NCI-H82 (cell line): ENCODE measurements at regions not wholly inside any gene's neighbourhood (a gene's known extent, or its start where the extent isn't known, plus 50 kb on each side); places are given as distances from the start of the nearest gene placed in this dataset.
"Not testable (repeated sequence)": the region's sequence is repeated elsewhere in the genome, so short reads cannot be mapped to it uniquely, and the experiment has no call there.

Source experiments
- DNase-seq: peaks from one replicate; lab custom pipeline; 2025; lab: John Stamatoyannopoulos, UW

DNA sequence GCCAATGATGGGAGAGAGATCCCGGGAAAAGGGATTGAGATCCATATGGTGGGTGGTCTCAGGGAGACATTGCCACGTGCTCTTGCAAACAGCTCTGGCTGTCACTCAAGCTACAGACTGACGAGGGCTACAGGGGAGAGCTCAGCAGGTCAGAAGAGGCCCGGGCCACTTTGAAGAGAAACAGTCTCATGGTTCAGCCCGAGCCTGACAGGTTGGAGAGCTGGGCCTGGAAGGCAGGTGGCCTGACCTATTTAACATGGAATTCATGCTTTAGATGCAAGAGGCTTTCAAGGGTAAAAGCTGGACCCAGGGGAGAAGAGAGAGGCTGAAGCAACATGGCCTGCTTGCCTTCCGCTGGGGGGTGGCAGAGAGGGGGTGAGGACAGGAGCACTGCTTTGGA, 81.0 kb upstream of the BRD7 start:
- DNase-seq = peak; percentile 6

DNA sequence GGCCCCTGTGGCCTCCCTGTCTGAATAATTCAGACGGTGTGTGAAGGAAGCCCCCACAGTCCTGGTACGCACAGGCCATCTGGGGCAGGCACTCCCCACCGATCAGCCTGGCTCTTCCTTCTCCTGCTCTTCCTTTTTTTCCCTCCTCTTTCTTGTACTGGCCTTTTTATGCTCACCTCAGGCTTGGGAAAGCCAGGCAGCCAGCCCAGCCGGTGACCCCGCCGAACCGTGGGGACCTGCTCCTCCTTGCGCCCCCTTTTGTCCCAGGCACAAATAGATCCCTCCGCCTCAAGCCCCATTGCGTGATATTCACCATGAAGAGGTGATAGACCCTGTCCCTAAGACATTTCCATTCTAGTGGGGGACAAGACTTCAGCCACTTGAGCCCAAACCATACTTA, 80.2 kb upstream of the BRD7 start:
- DNase-seq = no peak

DNA sequence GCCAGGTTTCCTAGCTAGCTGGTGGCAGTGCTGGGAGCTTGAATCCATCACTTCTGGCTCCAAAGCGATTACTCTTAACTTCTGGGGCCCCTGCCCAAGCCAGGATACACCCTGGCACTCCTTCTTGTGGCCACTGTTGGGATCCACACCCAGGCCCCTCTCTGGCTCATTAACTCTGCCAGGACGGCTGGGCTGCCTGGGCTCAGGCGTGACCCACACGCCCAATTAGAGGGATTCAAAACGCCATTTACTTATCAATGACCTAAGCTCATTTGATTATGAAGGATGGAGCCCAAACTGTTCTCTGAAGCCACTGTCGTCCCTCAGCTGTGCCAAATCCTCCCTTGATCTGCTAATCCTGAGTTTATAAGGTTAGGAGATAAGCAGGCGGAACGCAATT, 79.7 kb upstream of the BRD7 start:
- peak; percentile 94 for DNase-seq

DNA sequence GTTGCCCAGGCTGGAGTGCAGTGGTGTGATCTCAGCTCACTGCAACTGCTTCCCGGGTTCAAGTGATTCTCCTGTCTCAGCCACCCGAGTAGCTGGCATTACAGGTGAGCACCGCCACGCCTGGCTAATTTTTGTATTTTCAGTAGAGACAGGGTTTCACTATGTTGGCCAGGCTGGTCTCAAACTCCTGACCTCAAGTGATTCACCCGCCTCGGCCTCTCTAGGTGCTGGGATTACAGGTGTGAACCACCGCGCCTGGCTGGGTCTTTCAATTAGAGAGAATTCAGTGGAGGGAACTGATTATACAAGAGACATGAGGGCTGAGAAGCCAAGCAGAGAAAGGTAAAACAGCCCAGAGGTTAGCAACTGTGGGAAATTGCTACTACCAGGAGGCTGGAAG, 78.6 kb upstream of the BRD7 start:
- DNase-seq = not testable (repeated sequence)

DNA sequence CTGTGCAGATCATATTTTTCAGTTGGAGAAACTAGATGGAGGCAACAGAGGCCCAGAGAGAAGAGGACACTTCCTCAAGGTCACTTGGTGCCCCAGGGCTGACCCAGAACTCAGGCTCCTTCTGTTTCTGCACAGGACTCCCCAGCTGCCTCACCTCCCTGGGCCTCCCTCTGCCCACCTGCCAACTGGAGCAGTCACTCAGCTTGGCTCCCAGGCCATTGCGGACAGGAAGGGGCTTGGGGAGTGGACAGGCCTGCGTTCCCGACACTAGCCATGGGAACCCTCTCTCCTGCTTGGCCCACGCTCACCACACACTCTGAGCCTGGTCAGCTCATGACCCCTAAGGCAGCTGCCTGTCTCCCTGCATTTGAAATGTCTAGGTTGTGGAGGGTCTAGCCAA, 78.1 kb upstream of the BRD7 start:
- DNase-seq = no peak

DNA sequence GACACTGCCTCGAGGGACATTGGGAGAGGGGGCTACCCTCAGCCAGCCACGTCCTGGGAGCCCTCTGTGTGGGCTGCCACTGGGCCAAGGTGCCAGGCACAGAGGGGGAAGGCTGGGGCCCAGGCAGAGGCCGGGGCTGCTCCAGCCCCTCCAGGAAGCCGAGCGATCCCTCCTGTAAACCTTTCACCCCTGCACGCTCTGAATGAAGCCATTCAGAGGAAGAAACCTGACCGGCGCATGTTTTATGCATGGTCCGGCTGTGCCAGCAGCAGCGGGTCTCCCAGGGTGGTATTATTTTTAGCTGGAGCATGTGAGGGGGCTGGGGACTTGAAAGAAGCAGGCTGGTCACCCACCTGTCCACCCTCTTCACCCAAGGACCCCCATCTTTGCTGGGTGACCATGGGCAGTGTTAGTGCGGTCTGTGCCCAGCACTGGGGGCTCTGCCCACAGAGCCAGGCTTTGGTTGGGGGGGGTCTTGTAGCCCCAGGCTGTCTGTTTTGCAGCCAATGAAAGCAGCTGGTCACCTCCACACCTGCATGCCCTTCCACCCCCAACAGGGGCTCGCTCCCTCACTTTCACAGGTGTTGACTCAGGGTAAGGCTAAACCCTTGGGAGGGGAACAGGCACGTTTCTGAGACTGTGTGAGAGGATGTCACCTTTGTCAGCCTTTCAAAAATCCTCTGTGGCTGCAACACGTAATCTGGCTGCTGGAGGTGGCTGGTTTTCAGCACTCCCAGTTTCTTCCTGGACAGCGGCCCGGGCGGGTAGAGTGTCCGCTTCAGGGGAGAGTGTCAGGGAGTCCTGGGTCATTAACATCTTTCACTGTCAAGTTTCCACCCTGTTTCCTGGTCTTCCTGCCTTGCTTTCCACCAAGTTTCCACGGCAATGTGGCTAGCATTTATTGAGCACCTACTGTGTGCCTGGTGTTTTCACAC, 77.1 kb upstream of the BRD7 start:
- no peak for DNase-seq

DNA sequence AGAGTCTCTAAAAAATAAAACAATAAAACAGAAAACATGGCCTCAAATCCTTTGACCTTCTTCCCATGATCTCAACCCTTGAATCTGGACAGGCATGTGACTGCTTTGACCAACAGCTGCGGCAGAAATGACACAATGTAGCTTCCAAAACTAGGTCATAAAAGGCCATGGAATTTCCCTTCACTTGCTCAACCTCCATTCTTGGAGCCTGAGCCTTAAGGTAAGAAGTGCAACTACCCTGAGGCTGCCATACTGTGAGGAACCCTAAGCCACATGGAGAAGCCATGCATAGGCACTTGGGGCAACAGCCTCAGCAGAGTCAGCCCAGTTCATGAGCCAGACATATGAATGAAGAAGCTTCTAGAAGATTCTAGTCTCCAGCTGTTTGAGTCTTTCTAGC, 75.7 kb upstream of the BRD7 start:
- DNase-seq = no peak

DNA sequence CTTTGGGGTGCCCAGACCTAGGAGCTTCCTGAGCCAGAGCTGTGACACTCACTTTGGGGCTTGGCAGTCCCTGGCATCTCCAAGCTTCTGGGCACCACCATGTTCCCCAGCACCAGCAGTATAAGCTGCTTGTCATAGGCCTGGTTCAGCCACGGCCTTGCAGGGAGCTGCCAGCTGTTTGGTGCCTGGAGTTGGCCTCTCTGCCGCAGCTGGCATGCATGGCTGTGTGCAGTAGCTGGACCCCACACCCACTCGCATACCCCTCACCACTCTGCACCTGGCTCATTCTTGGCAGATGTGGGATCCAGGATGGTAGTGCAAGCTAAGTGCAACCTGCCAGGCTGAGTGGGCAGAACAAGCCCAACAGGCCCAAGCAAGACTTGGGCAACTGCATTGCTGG, 73.4 kb upstream of the BRD7 start:
- no peak for DNase-seq

DNA sequence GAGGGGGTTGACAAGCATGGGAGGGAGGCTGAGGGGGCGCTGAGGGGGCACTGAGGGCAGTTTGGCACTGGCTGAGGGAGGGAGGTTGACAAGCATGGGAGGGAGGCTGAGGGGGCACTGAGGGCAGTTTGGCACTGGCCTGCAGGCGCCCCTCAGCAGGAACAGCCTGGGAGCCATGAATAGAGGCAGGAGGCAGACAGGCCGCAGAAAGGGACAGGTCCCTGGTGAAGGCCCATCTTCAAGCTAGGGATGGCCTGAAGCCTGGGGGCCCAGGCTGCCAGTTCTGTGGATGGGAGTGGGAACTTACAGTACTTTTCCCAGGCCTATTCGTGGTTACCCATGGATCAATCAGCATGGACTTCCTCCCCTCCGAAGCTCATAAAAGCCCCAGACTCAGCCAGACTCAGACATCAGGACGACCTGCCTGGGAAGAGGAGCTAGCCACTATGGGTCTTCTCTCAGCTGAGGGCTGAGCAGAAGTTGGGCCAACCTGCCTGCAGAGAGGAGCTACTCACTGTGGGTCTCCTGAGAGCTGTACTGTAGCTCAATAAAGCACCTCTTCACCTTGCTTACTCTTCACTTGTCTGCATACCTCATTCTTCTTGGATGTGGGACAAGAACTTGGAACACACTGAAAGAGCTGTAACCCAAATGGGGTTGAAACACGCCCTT, 72.8 kb upstream of the BRD7 start:
- no peak for DNase-seq

DNA sequence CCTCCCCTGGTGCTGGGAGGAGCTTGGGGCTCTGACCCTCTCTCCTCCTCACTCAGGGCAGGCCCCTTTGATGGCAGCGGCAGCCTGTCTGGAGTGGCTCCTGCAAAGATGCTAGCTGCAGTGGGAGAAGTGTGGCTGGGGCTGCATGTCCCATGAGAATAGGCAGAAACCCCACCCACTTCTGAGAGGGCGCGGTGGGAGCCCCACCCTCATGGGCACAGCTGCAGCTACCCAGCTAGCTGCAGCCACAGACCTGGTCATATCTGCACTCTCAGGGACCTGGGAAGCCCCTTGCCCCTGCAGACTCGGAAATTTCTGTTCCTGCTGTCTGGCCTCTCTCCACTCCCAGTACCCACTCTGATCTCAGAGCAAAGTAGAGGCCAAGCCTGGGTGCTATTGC, 72.2 kb upstream of the BRD7 start:
- no peak for DNase-seq

DNA sequence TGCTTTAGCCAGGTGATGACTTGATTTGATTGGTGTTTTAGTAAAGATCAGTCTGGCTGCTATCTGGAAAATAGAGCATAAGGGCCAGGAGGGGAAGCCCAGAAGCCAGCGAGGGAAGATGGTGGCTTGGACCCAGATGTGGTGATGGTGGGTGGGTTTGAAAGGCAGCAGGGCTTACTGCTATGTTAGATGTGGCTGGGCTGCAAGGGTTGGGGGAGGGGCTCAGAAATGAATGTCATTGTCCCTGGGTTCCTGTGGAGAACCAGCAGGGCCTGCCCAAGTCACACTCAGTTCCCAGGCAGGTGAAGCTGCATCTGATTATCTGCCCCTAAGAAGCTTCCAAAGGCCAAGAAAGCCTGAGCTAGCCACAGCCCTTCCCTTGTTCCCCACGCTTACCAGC, 71.7 kb upstream of the BRD7 start:
- DNase-seq = no peak

DNA sequence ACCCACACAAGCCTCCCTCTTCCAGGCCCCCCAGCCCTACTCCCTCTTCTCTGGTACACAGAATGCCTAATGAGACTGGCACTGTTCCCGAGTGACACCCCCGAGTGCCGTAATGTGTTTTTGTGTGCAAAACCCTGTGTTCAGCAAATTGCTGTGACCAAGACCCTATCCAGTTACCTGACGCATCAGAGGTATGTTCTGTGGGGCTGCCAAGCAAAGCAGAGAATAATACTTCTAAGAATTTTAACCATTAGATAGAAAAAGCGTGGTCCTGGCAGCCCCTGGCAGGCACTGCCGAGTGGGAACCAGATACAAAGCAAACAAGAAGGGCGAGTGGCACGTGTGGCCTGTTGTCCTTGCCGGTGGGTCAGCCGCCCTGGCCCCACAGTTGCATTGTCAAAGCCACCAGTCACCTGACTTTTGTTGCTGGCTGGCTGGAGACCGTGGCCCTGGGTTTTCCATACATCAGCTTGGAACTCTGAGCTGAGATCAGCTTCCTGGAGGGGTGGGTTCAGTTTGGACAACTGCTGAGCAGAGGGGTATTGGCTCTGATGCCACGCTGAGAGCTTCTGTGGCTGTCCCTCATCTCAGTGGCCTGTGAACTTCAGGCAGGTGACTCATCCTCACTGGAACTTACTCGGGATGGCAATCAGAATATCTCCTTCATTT, 69.1 kb upstream of the BRD7 start:
- no peak for DNase-seq

DNA sequence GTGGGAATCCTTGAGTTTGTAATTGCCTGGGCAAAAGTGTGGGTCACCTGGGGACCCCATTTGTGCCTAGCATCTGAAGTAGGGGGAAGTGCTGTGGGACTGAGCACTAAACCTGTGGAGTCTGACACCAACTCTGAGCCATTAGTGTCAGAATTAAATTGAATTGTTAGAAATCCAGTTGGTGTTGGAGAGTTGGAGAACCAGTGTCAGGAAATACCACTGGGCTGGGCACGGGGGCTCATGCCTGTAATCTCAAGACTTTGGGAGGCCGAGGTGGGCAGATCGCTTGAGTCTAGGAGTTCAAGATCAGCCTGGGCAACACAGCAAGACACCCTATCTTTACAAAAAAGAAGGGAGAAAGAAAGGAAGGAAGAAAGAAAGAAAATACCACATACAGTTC, 67.5 kb upstream of the BRD7 start:
- DNase-seq = no peak

DNA sequence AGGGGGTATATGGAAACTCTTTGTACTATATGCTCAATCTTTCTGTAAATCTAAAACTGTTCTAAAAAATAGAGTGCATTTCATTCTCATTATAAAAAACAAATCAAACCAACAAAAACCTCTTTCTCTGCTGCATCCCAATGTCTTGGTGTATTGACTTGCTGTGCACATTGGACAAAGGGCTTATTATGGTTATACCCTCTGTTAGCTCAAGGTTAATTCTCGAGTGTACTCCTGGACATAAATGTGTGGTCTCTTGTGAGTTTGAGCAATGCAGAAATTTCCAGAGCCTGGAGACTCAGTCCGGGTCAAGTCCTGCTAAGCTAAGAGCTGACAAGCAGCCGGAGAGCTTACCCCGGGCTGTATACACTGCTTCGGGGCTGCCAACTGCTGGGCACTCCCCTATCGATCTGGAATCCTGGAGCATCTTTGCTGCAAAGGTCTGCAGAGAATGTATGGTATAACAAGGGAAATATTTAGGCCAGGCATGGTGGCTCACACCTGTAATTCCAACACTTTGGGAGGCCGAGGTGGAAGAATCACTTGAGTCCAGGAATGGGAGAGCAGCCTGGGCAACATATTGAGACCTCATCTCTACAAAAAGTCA, 66.2 kb upstream of the BRD7 start:
- DNase-seq = no peak

DNA sequence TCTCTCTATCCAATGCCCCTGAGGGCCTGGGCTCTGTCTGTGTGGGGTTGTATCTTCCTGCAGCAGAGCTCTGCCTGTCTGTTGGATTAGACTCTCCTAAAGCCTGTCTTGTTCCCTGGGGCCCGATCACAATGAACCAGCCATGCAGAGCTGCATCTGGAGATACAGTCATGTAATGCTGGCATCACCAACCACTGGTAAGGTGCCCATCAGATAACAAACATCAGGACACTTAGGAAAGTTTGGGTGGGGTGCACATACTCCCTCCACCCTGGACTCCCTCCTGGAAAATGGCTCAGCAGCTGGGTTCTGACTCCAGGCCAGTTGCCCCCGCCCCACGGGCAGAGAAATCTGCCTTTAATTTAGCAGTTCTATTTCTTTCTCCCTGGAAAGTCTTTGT, 61.3 kb upstream of the BRD7 start:
- no peak for DNase-seq

DNA sequence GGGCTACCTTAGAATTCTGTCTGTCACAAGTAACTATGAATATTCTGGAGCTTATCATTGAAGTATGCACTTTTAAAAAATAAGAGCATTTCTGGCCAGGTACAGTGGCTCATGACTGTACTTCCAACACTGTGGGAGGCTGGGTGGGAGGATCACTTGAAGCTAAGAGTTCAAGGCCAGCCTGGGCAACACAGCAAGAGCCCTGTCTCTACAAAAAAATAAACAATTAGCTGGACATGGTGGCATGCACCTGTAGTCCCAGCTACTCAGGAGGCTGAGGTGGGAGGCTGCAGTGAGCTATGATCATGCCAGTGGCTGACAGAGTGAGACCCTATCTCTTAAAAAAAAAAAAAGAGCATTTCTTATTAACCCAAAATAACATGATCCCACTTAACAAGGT, 60.0 kb upstream of the BRD7 start:
- no peak for DNase-seq

DNA sequence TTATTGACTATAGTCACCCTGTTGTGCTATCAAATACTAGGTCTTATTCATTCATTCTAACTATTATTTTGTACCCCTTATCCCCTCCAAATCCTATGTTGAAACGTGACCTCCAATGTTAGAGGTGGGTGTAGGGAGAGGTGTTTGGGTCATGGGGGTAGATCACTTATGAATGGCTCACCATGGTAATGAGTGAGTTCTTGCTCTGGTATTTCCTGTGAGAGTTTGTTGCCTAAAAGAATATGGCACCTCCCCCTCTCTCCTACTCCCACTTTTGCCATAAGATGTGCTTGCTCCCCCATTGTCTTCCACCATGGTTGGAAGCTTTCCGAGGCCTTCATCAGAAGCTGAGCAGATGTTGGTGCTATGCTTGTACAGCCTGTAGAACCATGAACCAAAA, 59.3 kb upstream of the BRD7 start:
- DNase-seq = no peak

DNA sequence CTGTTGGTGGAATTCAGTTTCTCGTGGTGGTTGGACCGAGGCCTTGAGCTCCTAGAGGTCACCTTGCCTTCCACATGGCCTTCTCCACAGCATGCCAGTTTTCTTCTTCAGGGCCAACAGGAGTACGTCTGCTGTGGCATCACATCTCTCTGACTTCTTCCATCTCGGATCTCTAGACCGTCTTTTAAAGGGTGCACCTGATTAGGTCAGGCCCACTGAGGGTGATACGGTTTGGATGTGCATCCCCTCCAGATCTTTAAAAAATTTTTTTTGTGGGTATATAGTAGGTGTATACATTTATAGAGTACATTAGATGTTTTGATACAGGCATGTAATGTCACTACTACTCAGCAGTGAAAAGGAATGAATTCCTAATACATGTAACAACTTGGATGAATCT, 58.3 kb upstream of the BRD7 start:
- no peak for DNase-seq

DNA sequence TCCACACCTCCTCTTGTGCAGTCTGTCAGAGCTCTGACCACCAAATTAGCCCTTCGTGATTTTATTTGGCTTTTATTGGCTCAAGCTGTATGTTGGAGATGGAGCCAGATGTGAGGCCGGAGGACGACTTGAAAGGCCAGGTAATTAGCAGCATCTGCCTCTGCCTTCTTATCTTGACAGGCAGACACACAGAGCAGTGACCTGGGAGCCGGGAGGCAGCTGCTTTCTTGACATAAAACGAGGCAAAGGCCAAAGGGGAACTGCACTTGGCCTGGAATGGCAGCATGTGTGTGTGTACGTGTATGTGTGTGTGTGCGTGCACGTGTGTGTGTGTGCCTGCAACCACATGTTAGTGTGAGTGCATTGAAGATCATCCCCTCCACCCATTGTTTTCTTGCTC, 56.9 kb upstream of the BRD7 start:
- DNase-seq = peak; percentile 10

DNA sequence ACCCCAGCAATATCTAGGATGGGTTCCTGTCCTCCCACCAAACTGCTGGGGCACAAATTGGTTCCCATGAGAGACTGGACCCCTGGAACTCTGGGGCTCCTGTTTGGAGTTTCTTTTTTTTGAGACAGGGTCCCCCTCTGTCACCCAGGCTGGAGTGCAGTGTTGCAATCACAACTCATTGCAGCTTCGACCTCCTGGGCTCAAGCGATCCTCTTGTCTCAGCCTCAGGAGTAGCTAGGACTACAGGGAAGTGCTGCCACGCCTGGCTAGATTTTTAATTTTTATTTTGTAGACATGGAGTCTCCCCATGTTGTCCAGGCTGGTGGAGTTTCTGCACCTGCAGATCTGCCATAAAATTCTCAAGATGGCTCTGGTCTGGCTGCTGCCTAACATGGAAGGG, 56.3 kb upstream of the BRD7 start:
- DNase-seq = no peak

DNA sequence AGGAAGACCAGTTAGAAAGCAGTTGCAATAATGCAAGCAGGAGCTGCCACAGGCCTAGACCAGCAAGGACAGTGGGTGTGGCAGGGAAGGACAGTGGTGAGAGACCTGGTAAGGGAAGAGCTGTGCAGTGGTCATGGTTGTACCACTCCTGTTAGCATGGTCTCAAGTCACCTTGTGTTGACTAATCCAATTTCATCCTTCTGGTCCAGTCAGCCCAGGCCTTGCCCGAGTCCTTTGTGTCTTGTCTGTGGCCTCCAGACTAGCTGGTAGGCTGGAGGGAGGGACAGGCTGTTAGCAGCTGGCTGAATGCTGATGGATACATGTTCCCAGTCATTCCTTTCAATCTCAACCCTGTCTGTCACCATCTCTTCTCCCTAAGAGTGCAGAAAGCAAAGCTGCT, 54.1 kb upstream of the BRD7 start:
- no peak for DNase-seq

DNA sequence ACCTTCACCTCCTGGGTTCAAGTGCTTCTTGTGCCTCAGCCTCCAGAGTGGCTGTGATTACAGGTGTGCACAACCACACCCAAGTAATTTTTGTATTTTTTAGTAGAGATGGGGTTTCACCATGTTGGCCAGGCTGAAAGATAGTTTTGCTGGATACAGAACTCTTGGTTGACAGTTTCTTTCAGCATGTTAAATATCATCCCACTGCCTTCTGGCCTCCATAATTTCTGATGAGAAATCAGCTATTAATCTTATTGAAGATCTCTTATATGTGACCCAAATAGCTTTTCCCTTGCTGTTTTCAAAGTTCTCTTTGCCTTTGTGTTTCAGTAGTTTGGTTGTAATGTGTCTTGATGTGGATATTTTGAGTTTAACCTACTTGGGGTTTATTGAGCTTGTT, 50.3 kb upstream of the BRD7 start:
- no peak for DNase-seq
